WI38 (cell line): ENCODE measurements at regions not wholly inside any gene's neighbourhood (a gene's known extent, or its start where the extent isn't known, plus 50 kb on each side); places are given as distances from the start of the nearest gene placed in this dataset.

ENCODE experiments used
- H3K4me3 ChIP-seq: 2 replicates; pipeline ENCODE4 v1.5.1; 2011; ENCODE audit warnings: low read depth, mild to moderate bottlenecking, control low read depth, low read length
- CTCF ChIP-seq: IDR thresholded peaks from 2 replicates; pipeline ENCODE4 v1.5.1; 2012; ENCODE audit warnings: low read depth, mild to moderate bottlenecking, control low read depth, low read length

- no peak overlapping the region for H3K4me3 ChIP-seq
- TF ChIP-seq CTCF: no peak
Measured at GRCh38 chr20:22322513-22322912, 261.9 kb downstream of the FOXA2 start.

- no peak overlapping the region for H3K4me3 ChIP-seq
- TF ChIP-seq CTCF: no peak
Measured at GRCh38 chr20:22321191-22321590, 263.2 kb downstream of the FOXA2 start.

- TF ChIP-seq CTCF: no peak
- H3K4me3 ChIP-seq: no peak overlapping the region
Measured at GRCh38 chr20:22320245-22320915, 264.0 kb downstream of the FOXA2 start.

- H3K4me3 ChIP-seq: no peak overlapping the region
- TF ChIP-seq CTCF: no peak
Measured at GRCh38 chr20:22315771-22316170, 268.6 kb downstream of the FOXA2 start.

GRCh38 chr20:22315073-22315472, 269.3 kb downstream of the FOXA2 start:
- no peak for TF ChIP-seq CTCF
- no peak overlapping the region for H3K4me3 ChIP-seq

- no peak; the same call in 1 of the 2 replicates for TF ChIP-seq CTCF
- H3K4me3 ChIP-seq: no peak overlapping the region
Measured at GRCh38 chr20:22312744-22313346, 271.5 kb downstream of the FOXA2 start.

DNA sequence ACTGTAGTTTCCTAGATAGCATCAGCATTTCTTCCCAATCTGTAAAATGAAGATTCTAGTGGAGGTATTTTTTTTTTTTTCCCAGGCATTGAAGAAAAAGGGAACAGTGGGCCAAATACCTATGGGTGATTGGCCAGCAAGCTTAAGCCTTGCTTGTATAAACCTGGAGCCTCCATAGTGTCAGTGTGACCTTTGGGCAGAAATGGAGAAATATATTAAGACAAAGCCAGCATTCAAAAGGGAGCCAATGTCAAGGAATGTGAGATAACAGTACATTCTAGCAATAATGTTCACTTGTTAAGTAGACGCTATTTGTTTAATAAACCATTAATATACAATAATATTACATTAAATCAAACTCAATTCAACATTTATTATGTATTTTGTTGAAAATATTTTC, 275.4 kb downstream of the FOXA2 start:
- H3K4me3 ChIP-seq: no peak overlapping the region
- TF ChIP-seq CTCF: no peak
